GM12874 (cell line): ENCODE measurements at regions not wholly inside any gene's neighbourhood (a gene's known extent, or its start where the extent isn't known, plus 50 kb on each side); places are given as distances from the start of the nearest gene placed in this dataset.

Experiments
- TF ChIP-seq, protein P1 (sequence below): IDR thresholded peaks from 2 replicates; pipeline ENCODE4 v1.5.1; 2011; ENCODE audit warnings: low read depth, mild to moderate bottlenecking, control low read depth, low read length, moderate library complexity; ENCODE audit not compliant: insufficient read depth

DNA sequence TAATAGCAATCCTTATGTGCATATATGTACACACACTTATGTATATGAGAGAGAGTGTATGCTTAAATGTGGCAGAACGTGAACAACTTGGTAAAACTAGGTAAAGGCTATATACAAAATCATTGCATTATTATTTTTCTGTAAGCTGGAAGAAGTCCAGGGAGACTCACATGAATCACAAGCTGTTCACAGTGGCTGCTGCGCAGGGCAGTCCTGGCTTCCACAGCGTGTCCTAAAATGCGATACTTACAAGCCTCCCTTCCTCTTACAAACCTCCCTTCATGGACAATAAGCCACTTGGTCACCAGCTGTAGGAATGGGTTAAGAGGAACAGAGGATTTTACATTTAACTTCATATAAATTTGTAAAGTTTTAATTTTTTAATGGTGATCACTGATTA is 114.9 kb upstream of the AGAP1 start:
- TF ChIP-seq, protein P1, sequence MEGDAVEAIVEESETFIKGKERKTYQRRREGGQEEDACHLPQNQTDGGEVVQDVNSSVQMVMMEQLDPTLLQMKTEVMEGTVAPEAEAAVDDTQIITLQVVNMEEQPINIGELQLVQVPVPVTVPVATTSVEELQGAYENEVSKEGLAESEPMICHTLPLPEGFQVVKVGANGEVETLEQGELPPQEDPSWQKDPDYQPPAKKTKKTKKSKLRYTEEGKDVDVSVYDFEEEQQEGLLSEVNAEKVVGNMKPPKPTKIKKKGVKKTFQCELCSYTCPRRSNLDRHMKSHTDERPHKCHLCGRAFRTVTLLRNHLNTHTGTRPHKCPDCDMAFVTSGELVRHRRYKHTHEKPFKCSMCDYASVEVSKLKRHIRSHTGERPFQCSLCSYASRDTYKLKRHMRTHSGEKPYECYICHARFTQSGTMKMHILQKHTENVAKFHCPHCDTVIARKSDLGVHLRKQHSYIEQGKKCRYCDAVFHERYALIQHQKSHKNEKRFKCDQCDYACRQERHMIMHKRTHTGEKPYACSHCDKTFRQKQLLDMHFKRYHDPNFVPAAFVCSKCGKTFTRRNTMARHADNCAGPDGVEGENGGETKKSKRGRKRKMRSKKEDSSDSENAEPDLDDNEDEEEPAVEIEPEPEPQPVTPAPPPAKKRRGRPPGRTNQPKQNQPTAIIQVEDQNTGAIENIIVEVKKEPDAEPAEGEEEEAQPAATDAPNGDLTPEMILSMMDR = no peak

DNA sequence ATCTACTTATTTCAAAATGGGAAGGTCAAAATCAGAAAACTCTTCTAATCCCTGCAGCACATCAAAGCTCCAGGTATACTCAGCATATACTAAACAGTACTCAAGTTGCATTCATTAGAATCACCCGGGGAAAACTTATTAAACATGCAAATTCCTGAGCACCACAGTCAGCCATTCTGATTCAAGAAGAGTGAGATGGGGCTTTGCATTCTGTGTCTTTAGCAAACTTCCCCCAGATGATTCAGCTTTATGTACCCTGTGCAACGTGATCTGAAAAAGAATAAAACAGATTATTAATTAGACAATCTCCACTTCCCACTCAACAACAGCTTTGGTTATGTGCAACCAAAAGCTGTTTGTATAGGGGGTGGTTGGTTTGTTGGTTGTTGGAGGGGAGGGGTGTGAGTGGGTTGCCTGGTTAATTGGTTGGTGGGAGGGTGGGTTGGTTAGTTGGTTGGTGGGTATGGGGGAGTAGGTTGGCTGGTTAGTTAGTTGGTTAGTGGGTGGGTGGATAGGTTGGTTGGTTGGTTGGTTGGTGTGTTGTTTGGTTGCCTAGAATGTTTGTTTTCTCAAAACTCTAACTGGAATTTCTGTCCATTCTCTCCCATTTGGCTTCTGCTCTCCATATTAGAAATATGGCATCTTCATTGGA is 112.5 kb upstream of the AGAP1 start:
- TF ChIP-seq, protein P1 = no peak

DNA sequence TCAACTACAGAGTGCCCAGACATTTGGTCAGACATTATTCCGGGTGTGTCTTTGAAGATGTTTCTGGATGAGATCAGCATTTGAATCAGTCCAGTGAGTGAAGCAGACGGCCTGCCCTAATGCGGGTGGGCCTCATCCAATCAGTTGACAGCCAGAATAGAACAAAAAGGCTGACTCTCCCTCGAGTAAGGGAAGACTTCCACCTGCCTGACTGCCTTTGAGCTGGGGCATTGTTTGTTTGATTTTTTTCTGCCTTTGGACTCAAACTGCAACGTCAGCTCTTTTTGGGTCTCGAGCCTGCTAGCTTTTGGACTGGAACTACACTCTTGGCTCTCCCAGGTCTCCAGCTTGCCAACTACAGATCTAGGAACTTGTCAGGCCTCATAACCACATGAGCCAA is 111.7 kb upstream of the AGAP1 start:
- TF ChIP-seq, protein P1 = no peak

DNA sequence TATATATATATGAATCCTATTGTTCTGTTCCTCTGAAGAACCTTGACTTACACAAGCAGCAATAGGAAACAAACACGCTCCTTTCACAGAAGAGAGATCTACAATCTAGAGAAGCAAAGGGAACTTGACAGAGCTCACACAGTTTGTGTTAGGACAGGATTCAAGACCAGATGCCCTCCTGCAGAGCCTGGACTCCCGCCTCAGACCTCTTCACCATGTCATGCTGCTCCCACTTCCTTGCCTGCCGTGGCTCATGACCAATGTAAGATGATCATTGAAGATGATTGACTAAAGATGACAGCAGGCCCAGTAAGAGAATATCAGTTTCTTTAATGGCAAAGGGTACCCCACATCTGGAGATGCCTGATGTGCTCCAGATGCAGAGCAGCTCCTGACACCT is 111.2 kb upstream of the AGAP1 start:
- TF ChIP-seq, protein P1 = no peak

DNA sequence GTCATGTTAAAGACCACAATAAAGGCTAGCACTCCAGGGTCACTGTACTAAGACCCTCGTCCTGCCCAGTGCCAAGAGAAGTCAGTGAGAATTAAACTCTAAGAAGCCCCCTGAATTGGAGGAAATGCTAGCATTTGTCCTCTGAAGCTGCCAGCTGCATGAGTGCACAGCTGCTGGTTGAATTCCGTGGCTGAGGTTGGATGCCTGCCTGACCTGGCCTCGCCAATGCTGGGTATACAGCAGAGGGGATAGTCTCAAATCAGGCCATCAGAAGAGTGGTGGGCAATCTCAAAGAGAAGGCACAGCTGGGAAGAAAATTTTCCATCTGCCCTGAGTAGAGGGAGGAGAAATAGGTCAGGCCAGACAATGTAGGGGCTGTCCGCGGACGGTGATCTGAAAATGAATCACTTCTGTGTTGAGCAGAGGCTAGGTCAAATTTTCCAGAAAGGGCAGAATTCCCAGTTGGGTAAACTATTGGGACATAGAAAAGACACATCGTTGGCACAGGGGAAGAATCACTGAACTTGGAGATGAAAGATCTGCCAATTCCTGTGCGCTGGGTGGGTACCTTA is 110.5 kb upstream of the AGAP1 start:
- TF ChIP-seq, protein P1 = no peak

DNA sequence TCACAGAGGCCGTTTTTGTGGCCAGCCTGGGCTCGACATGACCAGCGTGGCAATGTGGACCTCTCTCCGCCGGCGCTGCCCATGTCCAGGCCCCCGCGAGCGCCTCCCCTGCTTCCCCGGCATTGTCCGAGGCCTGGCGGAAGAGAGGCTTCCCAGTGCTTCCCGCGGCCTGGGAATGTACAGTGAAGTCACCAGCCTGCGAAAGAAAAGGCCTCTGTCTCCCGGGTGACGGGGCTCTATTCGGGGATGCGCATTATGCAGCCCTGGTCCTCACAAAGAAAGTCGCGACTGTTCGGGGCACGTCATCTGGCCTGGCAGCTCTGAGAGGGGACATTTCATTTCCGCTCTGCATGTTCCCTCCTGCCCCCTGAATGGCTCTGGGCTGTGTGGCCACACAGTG is 109.2 kb upstream of the AGAP1 start:
- TF ChIP-seq, protein P1 = no peak

DNA sequence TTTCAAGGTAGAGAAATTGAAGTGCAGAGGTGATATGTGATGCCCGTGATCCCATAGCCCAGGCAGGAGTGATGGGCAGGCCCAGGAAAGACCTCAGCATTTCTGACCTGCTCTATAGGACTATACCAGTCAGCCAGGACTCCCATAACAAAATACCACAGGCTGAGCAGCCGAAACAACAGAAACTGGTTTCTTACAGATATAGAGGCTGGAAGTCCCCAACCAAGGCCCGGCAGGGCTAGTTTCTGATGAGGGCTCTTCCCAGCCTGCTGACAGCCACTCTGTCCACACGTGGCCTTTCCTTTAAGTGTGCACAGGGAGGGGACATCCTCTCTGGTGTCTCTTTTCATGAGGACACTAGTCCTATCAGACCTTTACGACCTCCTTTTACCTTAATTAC is 104.2 kb upstream of the AGAP1 start:
- TF ChIP-seq, protein P1 = no peak
